ENCODE measurements at regions not wholly inside any gene's neighbourhood (a gene's known extent, or its start where the extent isn't known, plus 50 kb on each side); places are given as distances from the start of the nearest gene placed in this dataset.

GRCh38 chr3:21876782-21877181 lies 125.8 kb upstream of the ZNF385D start:
- TF ChIP-seq CTCF (IDR thresholded peaks at IDR 0.05; ENCODE audit: low read length) (no peak), EZH2 (IDR thresholded peaks at IDR 0.05; ENCODE audit: borderline replicate concordance, low read length) (no peak)
